ENCODE measurements at regions not wholly inside any gene's neighbourhood (a gene's known extent, or its start where the extent isn't known, plus 50 kb on each side); places are given as distances from the start of the nearest gene placed in this dataset.

GRCh38 chr1:166616206-166616605 lies 223.1 kb upstream of the POGK start:
- TF ChIP-seq POLR2A (IDR thresholded peaks at IDR 0.05) = no peak
- TF ChIP-seq, protein P1, sequence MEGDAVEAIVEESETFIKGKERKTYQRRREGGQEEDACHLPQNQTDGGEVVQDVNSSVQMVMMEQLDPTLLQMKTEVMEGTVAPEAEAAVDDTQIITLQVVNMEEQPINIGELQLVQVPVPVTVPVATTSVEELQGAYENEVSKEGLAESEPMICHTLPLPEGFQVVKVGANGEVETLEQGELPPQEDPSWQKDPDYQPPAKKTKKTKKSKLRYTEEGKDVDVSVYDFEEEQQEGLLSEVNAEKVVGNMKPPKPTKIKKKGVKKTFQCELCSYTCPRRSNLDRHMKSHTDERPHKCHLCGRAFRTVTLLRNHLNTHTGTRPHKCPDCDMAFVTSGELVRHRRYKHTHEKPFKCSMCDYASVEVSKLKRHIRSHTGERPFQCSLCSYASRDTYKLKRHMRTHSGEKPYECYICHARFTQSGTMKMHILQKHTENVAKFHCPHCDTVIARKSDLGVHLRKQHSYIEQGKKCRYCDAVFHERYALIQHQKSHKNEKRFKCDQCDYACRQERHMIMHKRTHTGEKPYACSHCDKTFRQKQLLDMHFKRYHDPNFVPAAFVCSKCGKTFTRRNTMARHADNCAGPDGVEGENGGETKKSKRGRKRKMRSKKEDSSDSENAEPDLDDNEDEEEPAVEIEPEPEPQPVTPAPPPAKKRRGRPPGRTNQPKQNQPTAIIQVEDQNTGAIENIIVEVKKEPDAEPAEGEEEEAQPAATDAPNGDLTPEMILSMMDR (IDR thresholded peaks at IDR 0.05 in 4 of 5, conservative IDR thresholded peaks at IDR 0.05 in 1 of 5) = no peak

All from gastrocnemius medialis (tissue), 4 donors.